ENCODE measurements at regions not wholly inside any gene's neighbourhood (a gene's known extent, or its start where the extent isn't known, plus 50 kb on each side); places are given as distances from the start of the nearest gene placed in this dataset.
"Not testable (repeated sequence)": the region's sequence is repeated elsewhere in the genome, so short reads cannot be mapped to it uniquely, and the experiment has no call there.

GRCh38 chr14:53286301-53286700 is 133.2 kb upstream of the DDHD1 start:
- no peak for DNase-seq (ENCODE audit: low spot score)

DNA sequence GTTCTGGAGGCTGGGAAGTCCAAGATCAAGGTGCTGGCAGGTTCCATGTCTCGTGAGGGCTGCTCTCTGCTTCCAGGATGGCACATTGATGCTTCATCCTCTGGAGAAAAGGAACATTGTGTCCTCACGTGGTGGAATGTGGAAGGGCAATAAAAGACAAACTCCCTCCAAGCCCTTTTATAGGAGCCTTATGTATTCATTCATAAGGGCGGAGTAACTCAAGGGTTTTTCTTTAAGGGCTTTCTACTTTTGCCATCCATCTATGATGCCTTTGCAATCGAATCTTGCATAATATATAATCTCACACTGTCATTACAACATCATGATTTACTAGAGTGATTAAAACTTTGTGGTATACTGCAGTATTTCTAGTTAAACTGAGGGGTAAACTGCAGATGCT is 132.7 kb upstream of the DDHD1 start:
- DNase-seq (ENCODE audit: low spot score): no peak

GRCh38 chr14:53285064-53285463 is 131.9 kb upstream of the DDHD1 start:
- DNase-seq (ENCODE audit: low spot score): no peak

DNA sequence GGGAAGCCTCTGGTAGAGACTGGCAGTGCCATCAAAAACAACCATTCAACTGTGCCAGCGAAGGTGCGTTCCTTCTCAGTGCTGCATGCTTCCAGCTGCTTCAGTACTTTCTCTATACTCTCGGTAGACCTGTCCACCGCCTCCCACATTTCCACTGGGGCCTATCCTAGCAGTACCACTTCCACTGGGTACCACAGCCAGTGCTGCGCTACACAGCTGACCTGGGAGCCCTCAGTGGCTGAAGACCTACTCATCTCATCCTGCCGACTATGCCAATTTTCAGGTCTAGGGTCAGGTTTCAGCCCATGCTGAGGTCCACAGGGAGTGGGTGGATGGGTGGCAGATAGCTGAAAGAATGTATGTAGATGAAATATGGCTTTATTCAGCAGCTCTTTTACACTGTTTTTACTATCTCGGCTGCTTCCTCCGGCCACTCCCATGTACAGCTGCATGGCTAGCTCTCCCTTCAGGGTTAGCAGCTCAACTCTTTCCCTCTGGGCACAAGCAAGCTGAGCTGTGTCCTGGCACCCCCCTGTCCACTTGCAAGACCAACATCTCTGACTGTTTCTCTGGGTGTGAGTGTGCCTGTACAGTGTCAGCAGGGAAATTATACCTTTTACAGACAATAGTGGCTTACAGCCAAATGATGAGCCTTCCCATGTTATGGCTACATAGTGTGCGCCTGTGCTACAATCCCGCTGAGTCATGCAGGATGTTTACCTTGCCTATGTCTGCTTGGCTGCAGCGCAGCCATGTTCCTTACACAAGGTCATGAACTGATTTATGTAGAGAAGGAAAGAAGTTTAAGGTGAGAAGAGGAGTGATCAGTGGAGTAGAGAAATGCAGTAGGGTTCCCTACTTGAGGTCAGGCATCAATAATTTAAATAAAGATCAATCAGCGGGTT is 125.7 kb upstream of the DDHD1 start:
- no peak for DNase-seq (ENCODE audit: low spot score)

GRCh38 chr14:53273671-53274072 is 120.5 kb upstream of the DDHD1 start:
- DNase-seq (ENCODE audit: low spot score): no peak

- DNase-seq (ENCODE audit: low spot score): no peak
These were observed 111.9 kb upstream of the DDHD1 start for GRCh38 chr14:53265025-53265424.

GRCh38 chr14:53260928-53261327 is 107.8 kb upstream of the DDHD1 start:
- DNase-seq (ENCODE audit: low spot score): no peak

- no peak for DNase-seq (ENCODE audit: low spot score)
These were observed 107.2 kb upstream of the DDHD1 start for GRCh38 chr14:53260286-53260685.

DNA sequence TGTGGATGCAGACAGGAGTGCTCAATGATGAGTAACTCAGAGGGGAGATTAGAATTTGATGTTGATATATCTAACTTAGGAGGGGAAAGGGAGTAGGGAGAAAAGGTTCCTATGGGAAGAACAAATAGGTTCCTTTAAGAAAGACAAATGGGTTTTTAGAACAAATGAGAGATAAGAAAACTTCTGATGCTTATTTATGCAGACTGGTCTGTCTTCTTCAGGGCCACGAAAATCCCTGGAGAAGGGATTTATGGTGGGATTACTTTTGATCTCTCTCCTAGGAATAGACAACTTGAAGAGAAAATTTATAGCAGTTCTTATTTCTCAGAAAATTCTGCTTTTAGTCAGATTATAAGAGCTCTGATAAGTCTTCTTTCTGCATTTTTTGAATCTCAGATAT is 99.0 kb upstream of the DDHD1 start:
- DNase-seq (ENCODE audit: low spot score): no peak

GRCh38 chr14:53249059-53249458 is 95.9 kb upstream of the DDHD1 start:
- DNase-seq (ENCODE audit: low spot score): no peak

- no peak for DNase-seq (ENCODE audit: low spot score)
These were observed 94.7 kb upstream of the DDHD1 start for GRCh38 chr14:53247596-53248370.

DNA sequence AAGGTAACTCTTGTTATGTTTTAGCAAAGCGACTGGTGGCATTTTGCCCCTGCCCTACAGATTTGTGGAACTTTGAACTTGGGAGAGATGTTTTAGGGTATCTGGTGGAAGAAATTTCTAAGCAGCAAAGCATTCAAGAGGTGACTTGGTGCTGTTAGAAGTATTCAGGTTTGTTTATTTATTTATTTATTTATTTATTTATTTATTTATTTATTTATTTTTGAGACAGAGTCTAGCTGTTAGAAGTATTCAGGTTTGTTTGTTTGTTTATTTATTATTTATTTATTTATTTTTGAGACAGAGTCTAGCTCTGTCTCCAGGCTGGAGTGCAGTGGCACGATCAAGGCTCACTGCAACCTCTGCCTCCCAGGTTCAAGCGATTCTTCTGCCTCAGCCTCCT is 89.8 kb upstream of the DDHD1 start:
- not testable (repeated sequence) for DNase-seq (ENCODE audit: low spot score)

DNA sequence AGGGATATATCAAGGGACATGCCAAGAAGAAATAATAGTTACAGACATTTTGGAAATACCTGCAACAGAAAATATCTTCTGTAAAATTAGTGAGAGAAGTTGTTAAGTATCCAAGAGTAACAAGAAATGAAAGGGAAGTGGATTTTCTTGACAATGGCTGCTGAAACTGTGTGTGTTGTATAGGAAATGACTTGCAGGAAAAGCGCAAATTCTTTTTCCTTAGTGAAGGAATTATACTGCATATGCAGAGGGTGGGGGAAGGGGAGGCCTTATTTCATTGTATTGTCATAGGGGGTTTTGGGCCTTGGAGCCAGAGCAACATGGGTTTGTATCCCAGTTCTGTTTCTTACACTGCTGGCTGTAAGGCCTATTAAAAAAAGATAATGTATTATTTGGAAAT is 84.4 kb upstream of the DDHD1 start:
- no peak for DNase-seq (ENCODE audit: low spot score)

DNA sequence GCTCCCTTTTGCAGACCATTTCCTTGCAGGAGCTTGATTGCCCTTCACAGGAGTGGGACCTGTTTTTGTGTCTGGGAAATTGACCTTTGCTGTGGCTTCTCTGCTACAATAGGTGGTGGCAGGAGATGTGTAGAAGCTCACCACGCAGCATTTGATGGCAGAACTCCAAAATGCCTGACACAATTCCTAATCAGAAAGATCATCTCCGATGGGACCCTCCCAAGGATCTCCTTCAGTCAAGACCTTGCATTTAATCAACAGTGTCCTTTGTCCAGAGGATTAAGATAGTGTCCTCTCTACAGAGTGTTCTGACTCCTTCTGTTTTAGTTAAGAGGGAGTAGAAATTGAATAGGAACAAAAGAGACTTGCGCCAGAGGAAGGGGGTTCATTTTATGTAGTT is 83.6 kb upstream of the DDHD1 start:
- no peak for DNase-seq (ENCODE audit: low spot score)

DNA sequence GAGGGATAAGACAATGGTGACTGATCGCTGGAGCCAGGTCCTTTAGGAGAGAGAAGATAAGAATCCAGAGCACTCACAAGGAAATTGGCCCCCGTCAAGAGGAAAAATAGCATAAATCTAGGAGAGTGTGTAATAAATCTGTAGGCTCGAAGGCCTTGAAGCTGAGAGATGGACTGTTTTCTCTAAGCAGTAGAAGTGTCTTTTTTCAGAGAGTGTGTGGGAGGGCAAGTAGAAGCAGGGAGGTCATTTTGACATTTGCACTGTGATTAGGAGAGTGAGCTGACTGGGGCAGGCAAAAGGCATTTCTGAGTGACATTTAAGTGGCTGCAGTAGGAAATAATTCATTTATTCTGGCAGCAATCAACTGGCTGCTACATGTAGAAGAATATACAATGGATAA is 78.0 kb upstream of the DDHD1 start:
- no peak for DNase-seq (ENCODE audit: low spot score)

DNA sequence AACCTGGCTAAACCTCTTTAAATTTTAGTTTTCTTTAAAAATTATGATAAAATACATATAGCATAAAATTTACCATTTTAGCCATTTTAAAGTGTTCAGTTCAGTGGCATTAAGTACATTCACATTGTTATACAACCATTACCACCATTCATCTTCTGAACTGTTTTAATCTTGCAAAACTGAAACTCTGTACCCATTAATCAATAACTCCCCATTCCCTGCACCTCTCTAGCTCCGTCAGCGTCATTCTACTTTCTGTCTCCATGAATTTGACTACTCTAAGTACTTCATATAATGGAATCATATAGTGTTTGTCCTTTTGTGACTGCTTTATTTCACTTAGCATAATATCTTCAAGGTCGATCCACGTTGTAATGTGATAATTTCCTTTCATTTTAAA is 75.8 kb upstream of the DDHD1 start:
- no peak for DNase-seq (ENCODE audit: low spot score)

DNA sequence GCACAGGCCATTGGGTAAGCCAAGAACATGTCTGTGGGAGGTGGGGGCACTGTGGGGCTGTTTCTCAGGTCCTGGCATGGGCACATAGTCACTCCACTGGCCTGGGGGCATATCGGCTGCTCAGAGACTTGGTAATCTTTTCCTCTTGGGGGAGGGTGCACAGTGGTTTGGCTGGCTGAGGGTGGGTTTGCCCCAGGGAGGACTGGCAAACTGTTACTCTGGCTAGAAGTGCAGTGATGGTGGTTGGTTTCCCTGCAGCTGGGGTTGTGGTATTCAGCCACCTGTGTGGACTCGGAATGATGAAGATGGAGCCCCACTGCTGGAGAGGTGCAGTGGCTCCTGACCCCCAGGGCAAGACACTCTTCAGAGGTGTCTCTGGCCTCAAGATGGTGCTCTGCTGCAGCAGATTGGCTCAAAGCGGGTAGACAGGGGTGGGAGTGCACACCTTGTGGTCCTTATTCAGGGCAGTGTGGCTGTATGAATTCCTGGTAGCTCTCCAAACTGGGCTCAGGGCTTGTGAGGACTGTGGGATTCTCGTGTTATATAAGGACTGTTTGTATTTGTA is 74.1 kb upstream of the DDHD1 start:
- no peak for DNase-seq (ENCODE audit: low spot score)

GRCh38 chr14:53226553-53226952 is 73.4 kb upstream of the DDHD1 start:
- no peak for DNase-seq (ENCODE audit: low spot score)

GRCh38 chr14:53220914-53221313 is 67.8 kb upstream of the DDHD1 start:
- no peak for DNase-seq (ENCODE audit: low spot score)

- no peak for DNase-seq (ENCODE audit: low spot score)
These were observed 65.0 kb upstream of the DDHD1 start for GRCh38 chr14:53218161-53218560.

GRCh38 chr14:53217316-53217994 is 64.3 kb upstream of the DDHD1 start:
- peak; percentile 77 for DNase-seq (ENCODE audit: low spot score)

DNA sequence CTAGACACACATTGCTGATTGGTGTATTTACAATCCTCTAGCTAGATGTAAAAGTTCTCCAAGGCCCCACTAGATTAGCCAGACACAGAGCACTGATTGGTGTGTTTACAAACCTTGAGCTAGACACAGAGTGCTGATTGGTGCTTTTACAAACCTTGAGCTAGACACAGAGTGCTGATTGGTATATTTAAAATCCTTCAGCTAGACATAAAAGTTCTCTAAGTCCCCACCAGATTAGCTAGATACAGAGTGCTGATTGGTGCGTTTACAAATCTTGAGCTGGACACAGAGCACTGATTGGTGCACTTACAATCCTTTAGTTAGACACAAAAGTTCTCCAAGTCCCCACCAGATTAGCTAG is 63.8 kb upstream of the DDHD1 start:
- not testable (repeated sequence) for DNase-seq (ENCODE audit: low spot score)
